RWPE1 (cell line): ENCODE measurements at regions not wholly inside any gene's neighbourhood (a gene's known extent, or its start where the extent isn't known, plus 50 kb on each side); places are given as distances from the start of the nearest gene placed in this dataset.

ENCODE experiments used
- CTCF ChIA-PET: fragments of 350-600 bp; sonication (Branson Sonifier 250); formaldehyde crosslinking; extraction: SDS; loops from one replicate; lab custom pipeline; 2021; lab: Yijun Ruan, JAX
- POLR2A ChIA-PET: fragments of 400-600 bp; formaldehyde crosslinking; extraction: SDS; loops from one replicate; lab custom pipeline; 2020; ENCODE audit warnings: antibody characterized with exemption; ENCODE audit not compliant: low non-redundant PET; lab: Yijun Ruan, JAX
- DNase-seq: peaks from one replicate; pipeline ENCODE4 v3.0.0; 2012; ENCODE audit warnings: low spot score
- H3K27ac ChIP-seq: fragments of 450-650 bp; 2 replicates; pipeline ENCODE4 v1.5.1; 2017
- TF ChIP-seq, protein P1 (sequence below): fragments of 450-650 bp; conservative IDR thresholded peaks from 2 replicates; pipeline ENCODE4 v1.5.1; 2017; ENCODE audit warnings: low read depth, mild to moderate bottlenecking

DNA sequence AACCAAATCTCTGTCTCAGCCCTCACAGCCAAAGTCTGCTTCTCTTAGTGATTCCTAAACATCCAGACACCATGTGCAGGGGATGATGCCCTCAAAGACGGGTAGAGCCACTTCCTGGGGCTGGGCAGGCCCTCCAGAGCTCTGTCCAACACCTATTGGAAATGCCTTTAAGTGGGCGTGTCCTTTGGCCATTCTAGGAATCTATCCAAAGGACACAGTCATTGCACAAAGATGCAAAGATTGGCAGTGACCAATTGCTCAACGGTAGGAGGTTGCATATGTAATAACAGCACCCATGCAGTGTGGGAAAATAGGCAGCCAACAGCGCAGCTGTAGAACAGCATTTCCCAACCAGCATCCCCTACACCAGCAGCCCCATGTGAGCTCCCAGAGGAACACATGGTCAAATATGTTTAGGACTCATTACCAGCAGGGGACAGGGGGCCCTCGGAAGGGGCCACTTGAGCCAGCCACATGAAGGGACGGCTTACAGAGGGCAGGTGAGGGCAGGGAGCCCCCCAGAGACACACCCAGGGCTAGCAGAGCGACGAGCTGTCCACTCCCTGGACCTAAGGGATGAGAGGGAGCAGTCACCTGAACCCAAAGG lies 142.8 kb upstream of the IQSEC1 start:
- H3K27ac ChIP-seq: no peak overlapping the region
- CTCF ChIA-PET: interaction anchor here (0.6 to 0.9 kb wide), 2 partner anchors 124 to 1331 kb away, joined by 3 read pairs; no protein-coding TSS in a partner anchor
- POLR2A ChIA-PET: no interaction called here
- peak; percentile 52 for DNase-seq
- TF ChIP-seq, protein P1, sequence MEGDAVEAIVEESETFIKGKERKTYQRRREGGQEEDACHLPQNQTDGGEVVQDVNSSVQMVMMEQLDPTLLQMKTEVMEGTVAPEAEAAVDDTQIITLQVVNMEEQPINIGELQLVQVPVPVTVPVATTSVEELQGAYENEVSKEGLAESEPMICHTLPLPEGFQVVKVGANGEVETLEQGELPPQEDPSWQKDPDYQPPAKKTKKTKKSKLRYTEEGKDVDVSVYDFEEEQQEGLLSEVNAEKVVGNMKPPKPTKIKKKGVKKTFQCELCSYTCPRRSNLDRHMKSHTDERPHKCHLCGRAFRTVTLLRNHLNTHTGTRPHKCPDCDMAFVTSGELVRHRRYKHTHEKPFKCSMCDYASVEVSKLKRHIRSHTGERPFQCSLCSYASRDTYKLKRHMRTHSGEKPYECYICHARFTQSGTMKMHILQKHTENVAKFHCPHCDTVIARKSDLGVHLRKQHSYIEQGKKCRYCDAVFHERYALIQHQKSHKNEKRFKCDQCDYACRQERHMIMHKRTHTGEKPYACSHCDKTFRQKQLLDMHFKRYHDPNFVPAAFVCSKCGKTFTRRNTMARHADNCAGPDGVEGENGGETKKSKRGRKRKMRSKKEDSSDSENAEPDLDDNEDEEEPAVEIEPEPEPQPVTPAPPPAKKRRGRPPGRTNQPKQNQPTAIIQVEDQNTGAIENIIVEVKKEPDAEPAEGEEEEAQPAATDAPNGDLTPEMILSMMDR: no peak

- POLR2A ChIA-PET: no interaction called here
- TF ChIP-seq, protein P1: no peak
- DNase-seq: no peak
- CTCF ChIA-PET: no interaction called here
- H3K27ac ChIP-seq: no peak overlapping the region
These were observed 141.7 kb upstream of the IQSEC1 start for GRCh38 chr3:13214847-13215472.

DNA sequence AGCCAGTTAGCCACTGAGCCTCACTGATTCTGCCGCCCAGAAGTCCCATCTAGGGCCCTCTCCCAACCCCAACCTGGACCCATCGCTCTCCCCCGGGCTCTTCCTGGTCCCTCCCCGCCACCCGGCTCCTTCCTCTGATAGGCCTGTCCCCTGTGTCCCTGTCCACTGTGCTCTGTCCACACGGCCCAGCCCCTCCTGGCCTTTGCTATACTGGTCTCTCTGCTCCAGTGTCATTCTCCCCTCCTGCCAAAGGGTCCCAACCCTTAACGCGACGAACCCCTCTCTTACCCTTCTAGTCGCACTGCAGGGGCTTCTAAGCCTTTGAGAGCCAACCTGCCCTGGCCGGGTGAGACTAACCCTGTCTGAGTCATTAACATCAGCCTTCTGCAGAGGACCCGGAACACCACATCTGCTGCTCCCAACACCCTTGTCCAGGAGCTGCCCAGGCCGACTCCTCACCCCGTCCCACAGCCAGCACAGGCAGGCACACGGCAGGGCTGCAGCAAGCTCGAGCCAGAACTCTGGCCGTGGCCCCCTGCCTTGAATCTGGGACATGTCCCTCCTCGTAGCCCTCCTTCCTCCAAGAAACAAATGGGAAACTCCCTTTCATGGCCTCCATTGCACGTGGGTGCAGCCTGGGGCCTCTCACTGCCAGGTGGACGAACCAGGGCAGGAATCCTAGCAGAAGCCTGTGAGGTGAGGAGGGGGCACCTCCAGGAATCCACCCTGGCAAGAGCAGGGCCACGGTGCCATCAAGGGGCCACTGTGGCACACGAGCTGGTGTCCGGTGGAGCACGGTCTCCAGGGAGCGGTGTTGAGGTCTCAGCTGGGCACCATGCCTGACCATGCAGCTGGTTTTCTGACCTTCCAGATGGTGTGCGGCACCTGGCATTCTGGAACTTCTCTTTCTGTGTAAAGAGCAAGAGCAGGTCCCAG lies 140.9 kb upstream of the IQSEC1 start:
- DNase-seq: no peak
- POLR2A ChIA-PET: no interaction called here
- CTCF ChIA-PET: no interaction called here
- H3K27ac ChIP-seq: no peak overlapping the region
- TF ChIP-seq, protein P1: no peak

GRCh38 chr3:13213490-13213889 lies 140.3 kb upstream of the IQSEC1 start:
- ChIA-PET CTCF (no interaction called here), POLR2A (no interaction called here)
- TF ChIP-seq, protein P1: no peak
- no peak overlapping the region for H3K27ac ChIP-seq
- no peak for DNase-seq

DNA sequence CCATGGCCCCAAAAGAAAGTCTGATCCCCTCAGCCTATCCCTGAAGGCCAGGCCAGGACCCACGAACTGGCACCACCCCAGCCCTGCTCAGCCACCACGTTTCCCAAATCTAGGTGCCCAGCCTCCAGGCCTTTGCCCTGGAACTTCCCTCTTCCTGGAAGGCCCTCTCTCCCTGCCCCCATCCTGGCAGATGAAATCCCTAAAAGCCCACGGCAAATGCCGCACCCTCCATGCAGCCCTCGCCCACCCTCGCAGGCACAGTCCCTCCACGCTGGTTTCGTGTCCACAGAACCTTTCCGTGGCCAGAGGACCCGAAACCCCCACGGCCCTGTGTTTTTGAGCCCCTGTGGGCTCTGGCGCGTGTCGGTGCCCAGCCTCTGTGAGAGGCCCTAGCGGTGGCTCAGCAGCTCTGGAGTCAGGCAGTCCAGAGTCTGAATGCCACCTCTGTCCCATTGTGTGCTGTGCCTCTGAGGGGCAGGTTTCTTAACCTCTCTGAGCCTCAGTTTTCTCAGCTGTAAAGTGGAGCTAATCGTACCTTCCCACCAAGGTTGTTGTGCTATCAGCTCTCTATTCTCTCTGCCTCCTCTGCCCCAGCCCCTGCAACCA lies 138.5 kb upstream of the IQSEC1 start:
- POLR2A ChIA-PET: no interaction called here
- CTCF ChIA-PET: interaction anchor here (0.6 kb wide), 1 partner anchor 25 kb away, joined by 3 read pairs; no protein-coding TSS in a partner anchor
- no peak for DNase-seq
- H3K27ac ChIP-seq: no peak overlapping the region
- TF ChIP-seq, protein P1: no peak
